Dendritic cell treated with granulocyte-macrophage colony-stimulating factor and Interleukin-4, amounts not matched to agents 40 ng/mL and 50 ng/mL, for 4 days (primary cell): ENCODE measurements at regions not wholly inside any gene's neighbourhood (a gene's known extent, or its start where the extent isn't known, plus 50 kb on each side); places are given as distances from the start of the nearest gene placed in this dataset.

Experiments used
- H3K27ac Mint-ChIP-seq: one replicate; pipeline ENCODE4 v1.8.0; 2022; ENCODE audit warnings: mild to moderate bottlenecking, mixed read lengths
- H3K27me3 Mint-ChIP-seq: one replicate; pipeline ENCODE4 v1.8.0; 2022; ENCODE audit warnings: mild to moderate bottlenecking, mixed read lengths
- H3K36me3 Mint-ChIP-seq: one replicate; pipeline ENCODE4 v1.8.0; 2022; ENCODE audit warnings: low read depth, mixed read lengths
- H3K4me1 Mint-ChIP-seq: one replicate; pipeline ENCODE4 v1.8.0; 2022; ENCODE audit warnings: low read depth, mixed read lengths
- H3K4me3 Mint-ChIP-seq: one replicate; pipeline ENCODE4 v1.8.0; 2022; ENCODE audit warnings: mild to moderate bottlenecking, moderate library complexity, mixed read lengths
- H3K9me3 Mint-ChIP-seq: one replicate; pipeline ENCODE4 v1.8.0; 2022; ENCODE audit warnings: mixed read lengths
- intact Hi-C: fragments of 100-400 bp; cut with micrococcal nuclease; formaldehyde crosslinking; loops from one replicate; pipeline ENCODE4 v1.15.0; 2022

DNA sequence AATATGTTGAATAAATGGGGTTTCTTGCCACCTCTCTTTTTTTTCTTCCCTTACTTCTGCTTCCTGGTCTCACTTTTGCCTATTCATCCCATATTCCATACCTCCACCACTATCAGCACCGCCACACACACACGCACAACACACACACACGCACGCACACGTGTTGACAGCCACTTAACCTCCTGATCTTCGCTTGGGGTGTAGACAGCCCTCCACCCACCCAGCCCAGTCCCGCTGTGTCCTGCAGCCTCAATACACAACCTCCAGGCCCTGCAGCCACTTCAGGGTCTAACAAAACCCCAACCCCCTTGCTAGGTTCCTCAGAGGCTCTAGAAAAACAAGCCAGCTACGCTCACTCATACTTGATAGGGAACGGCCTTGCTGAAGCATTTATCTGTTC, 72.3 kb downstream of the LINC00237 start:
- Mint-ChIP-seq H3K27ac (no peak overlapping the region), H3K36me3 (no peaks in the 10 kb centered on the region), H3K4me3 (no peak overlapping the region), H3K9me3 (no peaks in the 10 kb centered on the region), H3K27me3 (peaks cover 20% of the 10 kb centered on the region), H3K4me1 (no peaks in the 10 kb centered on the region)
- intact Hi-C loops, result no loop called here

DNA sequence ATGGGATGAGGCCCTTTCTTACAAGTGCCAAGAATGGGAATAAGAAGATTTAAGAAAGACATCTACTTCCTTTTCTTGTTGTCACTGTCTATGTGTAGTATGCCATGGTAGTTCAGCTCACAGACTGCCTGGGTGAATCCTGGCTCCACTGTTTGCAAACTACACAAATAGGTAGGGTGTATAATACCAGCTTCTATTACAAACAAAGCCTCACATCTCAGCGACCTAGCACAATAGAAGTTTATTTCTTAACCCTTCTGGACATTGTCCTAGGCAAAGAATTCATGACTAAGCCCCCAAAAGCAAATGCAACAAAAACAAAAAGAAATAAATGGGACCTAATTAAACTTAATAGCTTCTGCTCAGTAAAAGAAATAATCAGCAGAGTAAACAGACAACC, 74.5 kb downstream of the LINC00237 start:
- H3K36me3 Mint-ChIP-seq, result no peaks in the 10 kb centered on the region
- no peaks in the 10 kb centered on the region for H3K9me3 Mint-ChIP-seq
- peaks cover 17% of the 10 kb centered on the region for H3K27me3 Mint-ChIP-seq
- intact Hi-C loops, result no loop called here
- no peaks in the 10 kb centered on the region for H3K4me1 Mint-ChIP-seq
- no peak overlapping the region for H3K4me3 Mint-ChIP-seq
- no peak overlapping the region for H3K27ac Mint-ChIP-seq

DNA sequence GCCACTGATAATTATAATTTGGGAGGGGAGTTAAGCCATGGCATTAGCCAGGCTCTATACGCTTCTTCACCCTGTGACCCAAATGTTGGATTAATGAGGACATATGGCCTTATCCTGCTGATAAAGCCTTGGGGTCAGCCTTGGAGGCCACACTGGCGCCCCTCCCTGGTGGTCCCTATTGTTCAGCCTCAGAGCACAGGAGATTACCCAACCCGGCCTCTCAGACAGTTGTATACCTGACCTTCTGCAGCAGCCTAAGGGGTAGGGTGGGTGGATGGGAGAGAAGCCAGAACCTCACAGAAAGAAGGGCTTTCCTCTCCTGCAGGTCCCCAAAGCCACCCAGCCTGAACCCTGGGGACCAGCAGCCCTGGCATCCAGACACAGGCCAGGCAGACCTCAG, 76.8 kb downstream of the LINC00237 start:
- Mint-ChIP-seq H3K9me3 (no peaks in the 10 kb centered on the region), H3K27ac (no peak overlapping the region), H3K4me3 (no peak overlapping the region), H3K4me1 (no peaks in the 10 kb centered on the region), H3K27me3 (peaks cover 13% of the 10 kb centered on the region), H3K36me3 (no peaks in the 10 kb centered on the region)
- intact Hi-C loops, result no loop called here

DNA sequence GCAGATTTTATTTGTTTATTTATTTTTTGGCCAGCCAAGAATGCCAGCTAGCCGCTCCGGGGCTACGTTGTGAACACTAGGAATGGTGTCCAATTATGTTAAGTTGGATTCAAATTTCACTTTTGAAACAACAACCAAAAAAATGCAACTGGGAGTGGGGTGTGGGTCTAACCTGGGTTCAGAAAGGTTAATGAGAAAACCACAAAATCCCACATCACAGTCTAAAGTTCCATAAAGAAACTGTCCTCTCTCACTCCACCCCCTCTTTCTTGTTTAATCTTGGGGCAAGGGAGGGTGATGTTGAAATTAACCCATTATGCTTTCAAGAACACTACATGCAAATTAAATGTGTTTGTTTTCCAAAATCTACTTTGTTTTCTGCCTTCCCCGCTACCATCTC, 77.2 kb downstream of the LINC00237 start:
- intact Hi-C loops, result no loop called here
- Mint-ChIP-seq H3K27me3 (peaks cover 13% of the 10 kb centered on the region), H3K4me3 (no peak overlapping the region), H3K9me3 (no peaks in the 10 kb centered on the region), H3K27ac (no peak overlapping the region), H3K36me3 (no peaks in the 10 kb centered on the region), H3K4me1 (no peaks in the 10 kb centered on the region)

DNA sequence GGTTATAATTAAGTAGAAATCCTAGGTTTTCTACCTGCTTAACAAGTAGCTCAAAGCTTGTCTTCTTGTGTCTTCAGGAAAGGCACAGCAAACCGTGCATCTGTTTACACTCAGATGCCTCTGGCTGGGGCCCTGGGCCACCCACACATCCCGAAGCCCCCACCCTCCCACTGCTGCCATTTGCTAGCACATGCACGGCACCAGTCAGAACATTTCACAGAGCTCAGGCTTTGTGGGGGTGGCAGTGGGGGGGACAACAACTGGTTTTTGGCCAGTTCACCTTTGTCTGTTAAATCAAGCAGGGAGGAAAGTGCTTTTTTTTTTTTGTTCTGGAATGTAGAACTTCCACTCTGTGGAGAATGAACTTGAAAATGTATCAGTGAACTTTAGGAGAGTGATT, 77.7 kb downstream of the LINC00237 start:
- H3K4me1 Mint-ChIP-seq, result no peaks in the 10 kb centered on the region
- peaks cover 15% of the 10 kb centered on the region for H3K27me3 Mint-ChIP-seq
- H3K9me3 Mint-ChIP-seq, result no peaks in the 10 kb centered on the region
- H3K4me3 Mint-ChIP-seq, result no peak overlapping the region
- no peak overlapping the region for H3K27ac Mint-ChIP-seq
- no peaks in the 10 kb centered on the region for H3K36me3 Mint-ChIP-seq
- intact Hi-C loops, result no loop called here

DNA sequence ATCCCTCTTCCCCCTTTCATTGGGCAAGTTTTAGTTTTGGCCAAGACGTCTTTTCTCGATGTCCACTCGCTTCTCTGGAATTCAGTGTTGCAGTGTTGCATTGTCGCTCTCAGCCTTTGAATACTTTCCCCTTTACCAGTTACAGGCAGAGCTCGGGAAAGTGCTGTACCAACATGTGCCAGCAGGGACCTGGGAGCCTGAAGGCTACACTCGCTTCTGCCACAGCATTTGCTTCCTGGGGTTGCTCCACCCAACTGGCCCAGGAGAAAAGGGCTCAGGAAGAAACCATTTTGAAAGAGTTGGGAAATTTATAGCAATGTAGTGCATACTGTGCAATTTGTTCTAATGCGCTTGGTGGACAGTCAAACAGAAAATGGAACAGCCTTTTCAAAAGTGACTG, 78.6 kb downstream of the LINC00237 start:
- intact Hi-C loops, result no loop called here
- Mint-ChIP-seq H3K36me3 (no peaks in the 10 kb centered on the region), H3K4me1 (no peaks in the 10 kb centered on the region), H3K9me3 (no peaks in the 10 kb centered on the region), H3K4me3 (no peak overlapping the region), H3K27ac (no peak overlapping the region), H3K27me3 (peaks cover 16% of the 10 kb centered on the region)

DNA sequence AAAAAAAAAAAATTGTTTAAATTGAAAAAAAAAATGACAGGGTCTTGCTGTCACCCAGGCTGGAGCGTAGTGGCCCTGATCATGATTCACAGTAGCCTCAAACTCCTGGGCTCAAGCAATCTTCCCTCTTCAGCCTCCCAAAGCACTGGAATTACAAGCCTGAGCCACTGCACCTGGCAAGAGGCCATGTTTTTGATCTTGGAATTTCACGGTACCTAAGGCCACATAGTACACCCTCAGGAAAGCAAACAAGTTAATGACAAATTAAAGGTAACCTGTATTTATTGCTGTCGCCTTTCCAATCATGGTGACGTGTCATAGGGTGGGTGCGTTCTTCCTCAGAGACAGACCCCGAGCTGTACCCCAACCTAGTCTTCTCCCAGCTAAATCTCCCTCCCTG, 79.2 kb downstream of the LINC00237 start:
- Mint-ChIP-seq H3K9me3 (no peaks in the 10 kb centered on the region), H3K4me1 (no peaks in the 10 kb centered on the region), H3K4me3 (no peak overlapping the region), H3K36me3 (no peaks in the 10 kb centered on the region), H3K27ac (no peak overlapping the region), H3K27me3 (peaks cover 16% of the 10 kb centered on the region)
- intact Hi-C loops, result no loop called here

DNA sequence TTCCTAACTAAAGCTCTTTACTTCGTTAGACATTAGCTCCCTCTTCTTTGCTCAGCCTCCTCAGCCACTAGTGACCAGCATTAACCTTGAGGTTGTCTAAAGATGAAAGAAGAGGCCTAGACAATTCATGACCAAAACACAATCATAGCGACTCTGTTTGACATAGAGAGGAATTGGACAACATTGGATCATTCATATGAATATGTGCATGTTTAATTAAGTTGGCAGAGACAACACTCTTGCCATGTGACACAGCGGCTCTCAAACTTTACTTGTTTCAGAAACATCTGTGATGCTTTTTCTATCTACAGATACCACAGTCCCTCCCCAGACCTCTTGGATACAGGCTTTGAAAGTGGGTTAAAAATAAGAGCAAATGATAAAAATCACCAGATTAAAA, 81.7 kb downstream of the LINC00237 start:
- intact Hi-C loops, result no loop called here
- Mint-ChIP-seq H3K4me3 (no peak overlapping the region), H3K9me3 (no peaks in the 10 kb centered on the region), H3K27ac (no peak overlapping the region), H3K4me1 (no peaks in the 10 kb centered on the region), H3K27me3 (peaks cover 29% of the 10 kb centered on the region), H3K36me3 (no peaks in the 10 kb centered on the region)

DNA sequence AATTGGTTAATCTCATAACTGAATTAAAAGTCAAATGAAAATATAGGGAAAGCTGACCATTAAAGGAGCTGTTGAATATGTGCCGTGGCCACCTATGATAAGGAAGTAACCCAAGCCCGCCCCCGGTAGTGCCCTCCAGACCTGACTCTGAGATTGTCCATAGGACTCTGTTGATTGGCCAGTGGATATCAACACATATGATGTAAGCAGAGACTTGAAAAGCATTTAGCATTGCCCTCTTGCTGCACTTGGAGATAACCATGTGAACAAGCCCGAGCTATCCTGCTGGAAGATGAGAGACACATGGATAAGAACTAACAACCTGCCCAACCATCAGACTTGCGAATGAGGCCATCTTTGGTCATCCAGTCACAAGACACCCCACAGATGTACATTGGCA, 83.2 kb downstream of the LINC00237 start:
- no peaks in the 10 kb centered on the region for H3K9me3 Mint-ChIP-seq
- H3K27ac Mint-ChIP-seq, result no peak overlapping the region
- intact Hi-C loops, result no loop called here
- H3K27me3 Mint-ChIP-seq, result peaks cover 39% of the 10 kb centered on the region
- H3K4me1 Mint-ChIP-seq, result no peaks in the 10 kb centered on the region
- H3K36me3 Mint-ChIP-seq, result no peaks in the 10 kb centered on the region
- H3K4me3 Mint-ChIP-seq, result no peak overlapping the region

DNA sequence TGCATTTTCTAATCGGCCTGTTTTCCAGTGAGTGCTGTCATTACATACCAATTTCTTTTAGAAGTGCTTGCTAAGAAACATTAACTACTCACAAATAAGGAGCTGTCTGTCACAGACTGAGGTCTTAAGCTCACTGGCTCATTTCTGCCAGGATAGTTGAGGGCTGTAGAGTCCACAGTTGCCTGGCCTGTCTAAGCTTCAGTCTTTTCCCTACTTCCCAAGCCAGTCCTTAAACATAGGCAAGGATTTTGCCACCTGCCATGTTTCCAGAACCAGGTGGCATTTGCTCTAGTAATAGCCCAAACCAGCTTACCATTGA, 84.7 kb downstream of the LINC00237 start:
- Mint-ChIP-seq H3K36me3 (no peaks in the 10 kb centered on the region), H3K27me3 (peaks cover 45% of the 10 kb centered on the region), H3K4me1 (no peaks in the 10 kb centered on the region), H3K4me3 (no peak overlapping the region), H3K9me3 (no peaks in the 10 kb centered on the region), H3K27ac (no peak overlapping the region)
- intact Hi-C loops, result no loop called here

DNA sequence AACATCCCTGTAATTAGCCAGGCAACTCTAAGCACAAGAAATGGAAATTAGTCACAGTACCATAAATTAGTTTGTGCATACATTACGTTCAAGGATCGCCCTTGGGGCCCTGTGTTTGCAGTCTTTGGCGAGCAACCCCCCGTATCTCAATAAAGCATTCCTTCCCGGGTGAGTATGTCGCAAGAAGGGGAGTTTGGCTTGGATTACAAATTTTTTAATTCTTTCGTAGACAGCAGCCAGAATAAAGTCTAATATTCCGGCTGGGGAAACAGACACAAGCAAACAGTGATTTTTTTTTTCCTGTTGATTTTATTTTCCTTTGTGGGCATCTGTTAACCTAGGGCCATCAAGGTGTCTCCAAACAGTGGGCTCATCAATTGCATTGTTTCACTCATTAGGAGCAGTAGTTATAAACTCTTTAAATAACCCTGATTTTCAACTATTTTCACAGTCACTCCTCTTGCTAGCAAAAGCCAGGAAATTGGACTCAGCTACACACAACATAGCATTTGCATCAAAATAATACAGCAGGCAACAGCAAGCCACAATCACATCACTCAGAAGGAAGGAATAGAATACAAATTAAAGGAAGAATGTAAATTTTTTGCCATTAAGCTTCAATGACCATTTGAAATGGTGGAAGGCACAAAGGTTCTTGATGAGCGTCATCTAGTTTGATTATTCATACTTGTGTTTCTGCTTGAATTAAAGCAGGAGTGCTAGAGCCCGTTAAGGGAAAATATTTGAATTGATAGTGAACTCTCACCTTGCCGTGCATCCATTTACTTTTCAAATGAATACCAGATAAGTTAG, 85.3 kb downstream of the LINC00237 start:
- H3K36me3 Mint-ChIP-seq, result no peaks in the 10 kb centered on the region
- intact Hi-C loops, result no loop called here
- peaks cover 45% of the 10 kb centered on the region for H3K27me3 Mint-ChIP-seq
- no peaks in the 10 kb centered on the region for H3K4me1 Mint-ChIP-seq
- H3K9me3 Mint-ChIP-seq, result no peaks in the 10 kb centered on the region
- no peak overlapping the region for H3K27ac Mint-ChIP-seq
- no peak overlapping the region for H3K4me3 Mint-ChIP-seq

DNA sequence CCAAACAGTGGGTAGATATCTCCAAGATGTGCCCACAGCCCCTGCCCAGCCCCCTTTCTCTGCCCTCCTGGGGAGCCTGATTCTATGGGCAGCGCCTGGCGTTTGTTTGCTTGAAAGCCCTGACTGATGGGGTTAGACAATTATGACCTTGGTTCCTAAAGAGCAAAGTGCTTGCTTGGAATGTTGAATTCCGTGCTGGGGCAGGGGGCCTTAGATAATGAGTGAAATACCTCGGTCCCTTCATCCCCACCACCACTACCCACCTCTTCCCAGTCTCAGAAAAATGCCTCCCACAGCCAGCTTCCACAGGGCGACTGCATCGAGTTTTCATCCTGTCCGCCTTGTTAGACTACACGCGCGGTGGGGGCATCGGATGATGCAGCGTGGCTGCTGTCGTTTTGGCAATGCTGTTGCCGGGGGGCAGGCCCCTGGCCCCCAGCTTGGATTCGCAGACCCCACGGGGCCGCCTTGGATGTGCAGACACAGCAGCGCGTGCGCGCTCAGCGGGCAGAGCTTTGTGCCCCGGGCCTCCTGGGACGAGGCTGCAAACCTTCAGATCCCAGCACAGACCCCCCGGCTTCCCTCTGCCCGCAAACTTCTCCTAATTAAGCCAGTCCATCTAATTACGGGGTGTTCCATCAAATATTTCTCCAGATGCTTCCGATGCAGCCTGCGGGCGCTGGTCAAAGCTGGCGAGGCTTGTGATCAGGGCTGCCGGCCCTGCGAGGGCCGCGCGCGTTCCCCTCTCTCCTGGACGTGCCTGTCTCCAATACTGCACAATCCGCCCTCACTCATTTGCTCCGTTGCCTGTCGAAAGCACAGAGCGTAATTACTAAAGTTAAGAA, 86.1 kb downstream of the LINC00237 start:
- no peak overlapping the region for H3K27ac Mint-ChIP-seq
- intact Hi-C loops, result no loop called here

DNA sequence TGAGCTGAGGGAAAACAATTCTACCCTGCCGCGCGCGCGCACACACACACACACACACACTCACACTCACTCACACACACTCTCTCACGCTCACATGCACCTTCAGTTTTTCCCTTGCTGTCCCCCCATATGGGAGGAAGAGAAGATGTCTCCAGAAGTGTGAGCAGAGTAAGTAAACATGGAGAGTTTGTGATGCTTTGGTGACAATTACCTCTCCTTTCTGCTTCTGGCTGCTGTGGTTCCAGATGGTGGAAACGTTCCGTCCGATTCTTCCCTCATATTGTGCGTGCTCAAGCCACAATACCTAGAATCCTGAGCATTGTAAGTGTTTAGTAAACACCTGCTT, 86.7 kb downstream of the LINC00237 start:
- intact Hi-C loops, result no loop called here
- no peak overlapping the region for H3K27ac Mint-ChIP-seq
- no peak overlapping the region for H3K4me3 Mint-ChIP-seq
- H3K4me1 Mint-ChIP-seq, result no peaks in the 10 kb centered on the region
- H3K36me3 Mint-ChIP-seq, result no peaks in the 10 kb centered on the region
- H3K9me3 Mint-ChIP-seq, result no peaks in the 10 kb centered on the region
- H3K27me3 Mint-ChIP-seq, result peaks cover 46% of the 10 kb centered on the region

More for the DNA sequence above, 86.1 kb downstream of the LINC00237 start:
- H3K27me3 Mint-ChIP-seq, result peaks cover 48% of the 10 kb centered on the region
- H3K36me3 Mint-ChIP-seq, result no peaks in the 10 kb centered on the region
- no peaks in the 10 kb centered on the region for H3K9me3 Mint-ChIP-seq
- no peak overlapping the region for H3K4me3 Mint-ChIP-seq
- no peaks in the 10 kb centered on the region for H3K4me1 Mint-ChIP-seq

DNA sequence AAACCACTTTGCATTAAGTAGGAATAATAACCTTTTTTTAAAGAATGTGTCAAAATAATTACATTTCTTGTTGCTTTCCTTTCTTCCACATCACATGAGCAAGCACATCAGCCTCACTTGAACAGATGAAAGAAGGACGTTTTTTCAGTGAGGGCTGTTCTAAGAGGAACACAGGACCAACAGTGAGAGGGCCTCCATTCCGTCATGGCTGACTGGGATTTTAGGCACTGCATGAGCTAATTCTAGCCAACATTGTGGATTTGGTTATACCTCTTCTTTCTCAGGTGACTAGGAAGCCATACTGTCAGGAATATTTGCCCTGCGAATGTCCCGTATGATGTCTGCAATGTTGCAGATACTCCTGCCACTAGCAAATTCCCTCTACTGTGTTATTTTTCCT, 87.6 kb downstream of the LINC00237 start:
- Mint-ChIP-seq H3K27ac (no peak overlapping the region), H3K4me1 (no peaks in the 10 kb centered on the region), H3K36me3 (no peaks in the 10 kb centered on the region), H3K9me3 (no peaks in the 10 kb centered on the region), H3K4me3 (no peak overlapping the region), H3K27me3 (peaks cover 47% of the 10 kb centered on the region)
- intact Hi-C loops, result no loop called here
